Ascending aorta (tissue), 2 donors: ENCODE measurements at regions not wholly inside any gene's neighbourhood (a gene's known extent, or its start where the extent isn't known, plus 50 kb on each side); places are given as distances from the start of the nearest gene placed in this dataset.

ENCODE experiments used
- DNase-seq, 2 donors: peaks; one replicate each; pipeline ENCODE4 v3.0.0-alpha.2; 2019; ENCODE audit warnings: low spot score in 2 of 2
- H3K27ac ChIP-seq, 2 donors: fragments of 200-600 bp; sonication (generic); one replicate each; pipeline ENCODE4 v1.5.1; 2016 to 2017; ENCODE audit warnings: mild to moderate bottlenecking in 1 of 2
- H3K27me3 ChIP-seq: fragments of 200-600 bp; sonication (generic); one replicate; pipeline ENCODE4 v1.5.1; 2017
- H3K36me3 ChIP-seq, 2 donors: fragments of 200-600 bp; sonication (generic); one replicate each; pipeline ENCODE4 v1.5.1; 2016
- H3K4me1 ChIP-seq, 2 donors: fragments of 200-600 bp; sonication (generic); one replicate each; pipeline ENCODE4 v1.5.1; 2016 to 2017; ENCODE audit warnings: mild to moderate bottlenecking in 1 of 2
- H3K4me3 ChIP-seq, 2 donors: fragments of 200-600 bp; sonication (generic); one replicate each; pipeline ENCODE4 v1.5.1; 2016 to 2017; ENCODE audit warnings: mild to moderate bottlenecking in 1 of 2
- H3K9me3 ChIP-seq, 2 donors: fragments of 200-600 bp; sonication (generic); one replicate each; pipeline ENCODE4 v1.5.1; 2016
- intact Hi-C: fragments of 100-400 bp; cut with DNase I; formaldehyde crosslinking; loops from one replicate; pipeline ENCODE4 v1.15.1; 2023
- TF ChIP-seq, protein P1 (sequence below), 3 experiments: fragments of 200-600 bp in 2 of 3; fragments of 450-650 bp in 1 of 3; sonication (generic) in 2 of 3; IDR thresholded peaks; one replicate each; pipeline ENCODE4 v1.5.1; 2016 to 2019; ENCODE audit warnings: antibody characterized with exemption in 3 of 3, mild to moderate bottlenecking in 1 of 3, moderate library complexity in 1 of 3

GRCh38 chr11:95534809-95535208, 254.8 kb downstream of the FAM76B start:
- Histone ChIP-seq H3K36me3 (no peaks in the 10 kb centered on the region), H3K27me3 (no peaks in the 10 kb centered on the region), H3K4me3 (no peak overlapping the region), H3K9me3 (peaks cover 0 to 10% of the 10 kb centered on the region in 2 donors), H3K27ac (no peak overlapping the region), H3K4me1 (no peaks in the 10 kb centered on the region)
- no peak for DNase-seq
- intact Hi-C loops, result no loop called here
- TF ChIP-seq, protein P1, sequence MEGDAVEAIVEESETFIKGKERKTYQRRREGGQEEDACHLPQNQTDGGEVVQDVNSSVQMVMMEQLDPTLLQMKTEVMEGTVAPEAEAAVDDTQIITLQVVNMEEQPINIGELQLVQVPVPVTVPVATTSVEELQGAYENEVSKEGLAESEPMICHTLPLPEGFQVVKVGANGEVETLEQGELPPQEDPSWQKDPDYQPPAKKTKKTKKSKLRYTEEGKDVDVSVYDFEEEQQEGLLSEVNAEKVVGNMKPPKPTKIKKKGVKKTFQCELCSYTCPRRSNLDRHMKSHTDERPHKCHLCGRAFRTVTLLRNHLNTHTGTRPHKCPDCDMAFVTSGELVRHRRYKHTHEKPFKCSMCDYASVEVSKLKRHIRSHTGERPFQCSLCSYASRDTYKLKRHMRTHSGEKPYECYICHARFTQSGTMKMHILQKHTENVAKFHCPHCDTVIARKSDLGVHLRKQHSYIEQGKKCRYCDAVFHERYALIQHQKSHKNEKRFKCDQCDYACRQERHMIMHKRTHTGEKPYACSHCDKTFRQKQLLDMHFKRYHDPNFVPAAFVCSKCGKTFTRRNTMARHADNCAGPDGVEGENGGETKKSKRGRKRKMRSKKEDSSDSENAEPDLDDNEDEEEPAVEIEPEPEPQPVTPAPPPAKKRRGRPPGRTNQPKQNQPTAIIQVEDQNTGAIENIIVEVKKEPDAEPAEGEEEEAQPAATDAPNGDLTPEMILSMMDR (IDR thresholded peaks at IDR 0.05), result no peak

GRCh38 chr11:95534226-95534625, 255.4 kb downstream of the FAM76B start:
- Histone ChIP-seq H3K4me3 (no peak overlapping the region), H3K4me1 (no peaks in the 10 kb centered on the region)
- TF ChIP-seq, protein P1 (IDR thresholded peaks at IDR 0.05), result no peak

GRCh38 chr11:95531116-95531515, 258.5 kb downstream of the FAM76B start:
- H3K36me3 ChIP-seq, result no peaks in the 10 kb centered on the region
- H3K4me3 ChIP-seq, result no peak overlapping the region
- TF ChIP-seq, protein P1 (IDR thresholded peaks at IDR 0.05), result no peak
- no peak overlapping the region for H3K27ac ChIP-seq
- H3K27me3 ChIP-seq, result no peaks in the 10 kb centered on the region
- no peak for DNase-seq
- peaks cover 0 to 10% of the 10 kb centered on the region in 2 donors for H3K9me3 ChIP-seq
- H3K4me1 ChIP-seq, result no peaks in the 10 kb centered on the region
- intact Hi-C loops, result no loop called here

More at GRCh38 chr11:95534226-95534625, 255.4 kb downstream of the FAM76B start:
- Histone ChIP-seq H3K9me3 (peaks cover 0 to 10% of the 10 kb centered on the region in 2 donors), H3K27ac (no peak overlapping the region), H3K36me3 (no peaks in the 10 kb centered on the region), H3K27me3 (no peaks in the 10 kb centered on the region)
- DNase-seq, result no peak
- intact Hi-C loops, result no loop called here

- no peak overlapping the region for H3K27ac ChIP-seq
Observed at GRCh38 chr11:95524314-95525036, 265.1 kb downstream of the FAM76B start.

DNA sequence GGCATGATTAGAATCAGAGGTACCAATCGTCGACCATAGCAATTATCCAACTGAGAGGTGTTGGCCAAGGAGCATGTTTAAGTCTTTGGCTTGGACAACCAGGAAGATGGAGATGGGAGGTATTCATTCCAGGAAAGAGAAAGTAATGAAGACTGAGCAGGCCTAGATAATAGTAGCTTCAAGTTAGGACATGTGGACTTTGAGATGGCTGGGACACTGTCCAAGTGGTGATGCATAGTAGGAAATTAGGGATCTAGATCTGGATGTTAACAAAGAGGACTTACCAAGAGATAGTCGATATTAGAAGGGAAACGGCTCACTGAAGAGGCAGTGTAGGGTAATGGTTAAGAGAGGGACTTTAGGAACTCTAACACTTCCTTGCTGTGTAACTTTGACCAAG, 266.7 kb downstream of the FAM76B start:
- H3K4me3 ChIP-seq, result no peak overlapping the region
- intact Hi-C loops, result loop anchor here (5.0 kb wide), 1 partner anchor 124 kb away; no protein-coding TSS in a partner anchor
- no peaks in the 10 kb centered on the region for H3K9me3 ChIP-seq
- H3K4me1 ChIP-seq, result no peaks in the 10 kb centered on the region
- TF ChIP-seq, protein P1 (IDR thresholded peaks at IDR 0.05), result no peak
- DNase-seq, result no peak
- no peaks in the 10 kb centered on the region for H3K36me3 ChIP-seq
- no peaks in the 10 kb centered on the region for H3K27me3 ChIP-seq
- no peak overlapping the region for H3K27ac ChIP-seq

More at GRCh38 chr11:95524314-95525036, 265.1 kb downstream of the FAM76B start:
- TF ChIP-seq, protein P1 (IDR thresholded peaks at IDR 0.05), result no peak
- intact Hi-C loops, result loop anchor here (5.0 kb wide), 1 partner anchor 123 kb away; no protein-coding TSS in a partner anchor
- no peaks in the 10 kb centered on the region for H3K27me3 ChIP-seq
- no peak overlapping the region for H3K4me3 ChIP-seq
- no peaks in the 10 kb centered on the region for H3K9me3 ChIP-seq
- H3K4me1 ChIP-seq, result no peaks in the 10 kb centered on the region
- no peak for DNase-seq
- H3K36me3 ChIP-seq, result no peaks in the 10 kb centered on the region
